HT1080 (cell line): ENCODE measurements at regions not wholly inside any gene's neighbourhood (a gene's known extent, or its start where the extent isn't known, plus 50 kb on each side); places are given as distances from the start of the nearest gene placed in this dataset.

Experiments used
- DNase-seq: peaks from one replicate; pipeline ENCODE4 v3.0.0-alpha.2; 2015; ENCODE audit warnings: low read depth

DNA sequence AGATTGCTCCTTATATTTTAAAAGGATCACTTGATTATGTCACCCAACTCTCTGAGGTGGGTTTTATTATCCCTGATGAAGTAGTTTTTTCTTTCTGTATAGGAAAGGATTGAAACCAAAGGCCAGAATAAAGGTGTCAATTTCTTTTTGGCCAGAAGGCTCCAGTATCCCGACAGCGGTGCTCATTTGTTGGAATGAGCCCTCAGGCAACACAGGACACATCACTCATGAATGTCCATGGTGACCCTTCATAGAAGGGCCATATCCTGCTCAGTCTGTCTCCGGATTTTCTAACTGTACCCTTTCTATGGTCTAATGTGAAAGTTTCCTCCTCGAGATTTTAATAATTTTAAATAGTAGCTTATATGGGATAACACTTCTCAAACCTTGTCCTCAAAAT is 171.3 kb upstream of the USP24 start:
- no peak for DNase-seq

DNA sequence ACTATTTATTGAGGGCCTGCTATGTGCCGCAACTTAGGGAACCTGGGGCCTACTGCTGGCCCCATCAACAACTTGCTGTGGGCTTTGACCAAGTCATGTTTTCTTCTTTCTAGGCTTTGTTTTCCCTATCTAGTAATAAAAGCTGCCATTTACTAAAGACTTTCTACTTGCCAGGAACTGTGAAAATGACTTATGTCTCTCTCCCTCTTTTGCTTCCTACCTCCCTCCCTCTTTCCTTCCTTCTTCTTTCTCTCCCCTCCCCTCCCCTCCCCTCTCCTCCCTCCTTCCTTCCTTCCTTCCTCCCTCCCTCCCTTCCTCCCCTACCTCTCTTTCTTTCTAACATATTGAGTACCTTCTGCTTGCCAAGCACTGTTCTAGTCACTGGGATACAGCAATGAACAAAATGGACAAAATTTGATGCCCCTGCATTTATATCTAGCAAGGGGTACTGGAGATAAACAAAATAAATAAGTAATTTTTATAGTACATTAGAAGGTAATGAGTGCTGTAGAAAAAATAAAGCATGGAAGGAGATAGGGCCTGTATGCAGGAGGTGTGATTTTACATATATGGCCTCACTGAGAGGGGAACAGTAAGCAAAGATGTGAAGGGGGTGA is 170.3 kb upstream of the USP24 start:
- no peak for DNase-seq

DNA sequence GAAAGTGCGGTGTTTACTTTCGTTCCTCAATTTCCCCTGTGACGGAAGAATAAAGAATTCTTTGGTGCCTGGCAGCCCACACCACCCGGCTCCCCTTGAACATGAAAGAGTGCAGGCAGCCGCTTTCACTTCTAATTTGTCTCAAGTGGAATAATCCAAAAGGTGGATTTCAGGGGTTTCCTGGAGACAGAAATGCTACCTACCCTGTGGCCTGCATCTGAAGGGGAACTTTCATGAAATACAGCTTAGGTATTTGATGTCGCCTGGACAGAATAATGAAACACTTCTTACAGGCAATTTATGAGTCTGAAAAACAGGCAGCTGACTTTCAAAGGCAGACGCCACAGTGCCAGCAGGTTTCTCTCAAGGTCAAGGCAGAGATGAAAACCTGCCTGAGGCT is 169.5 kb upstream of the USP24 start:
- no peak for DNase-seq

DNA sequence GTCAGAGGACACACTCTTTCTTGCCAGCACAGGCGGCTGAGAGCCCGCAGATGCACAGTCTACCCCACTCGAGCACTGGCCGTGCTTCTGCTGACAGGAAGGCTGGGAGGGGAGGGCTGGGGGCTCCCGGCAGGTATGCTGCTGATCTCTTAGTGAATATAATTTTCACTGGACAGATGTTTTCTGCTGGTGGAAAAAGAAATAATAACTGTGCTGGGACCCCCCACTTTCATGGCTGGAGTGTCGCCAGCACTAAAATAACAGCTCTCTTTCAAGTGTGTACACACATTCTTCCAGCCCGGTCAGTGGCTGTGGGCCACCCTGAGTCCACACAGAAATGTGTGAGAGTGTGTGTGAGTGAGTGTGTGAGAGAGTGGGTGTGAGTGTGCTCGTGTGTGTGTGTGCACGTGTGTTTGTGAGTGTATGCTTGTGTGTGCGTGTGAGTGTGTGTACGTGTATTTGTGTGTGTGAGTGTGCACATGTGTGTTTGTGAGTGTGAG is 167.7 kb upstream of the USP24 start:
- no peak for DNase-seq

DNA sequence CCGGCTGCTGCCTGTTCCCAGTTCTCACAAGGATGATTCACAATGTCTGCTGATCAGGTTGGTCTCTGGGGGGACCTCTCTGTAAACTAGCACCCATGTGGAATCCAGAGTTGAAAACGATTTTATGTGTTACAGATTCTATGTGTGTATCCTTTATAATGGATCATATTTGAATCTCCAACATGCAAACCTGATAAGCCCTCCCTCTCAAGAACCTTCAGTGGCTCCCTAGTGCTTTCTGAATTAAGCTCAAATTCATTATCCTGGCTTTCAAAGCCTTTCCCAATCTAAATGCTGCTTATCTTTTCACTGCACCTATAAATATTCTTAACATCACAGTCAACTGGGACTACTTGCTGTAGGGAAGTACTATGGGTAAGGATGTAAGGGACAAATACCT is 166.8 kb upstream of the USP24 start:
- DNase-seq, result no peak

DNA sequence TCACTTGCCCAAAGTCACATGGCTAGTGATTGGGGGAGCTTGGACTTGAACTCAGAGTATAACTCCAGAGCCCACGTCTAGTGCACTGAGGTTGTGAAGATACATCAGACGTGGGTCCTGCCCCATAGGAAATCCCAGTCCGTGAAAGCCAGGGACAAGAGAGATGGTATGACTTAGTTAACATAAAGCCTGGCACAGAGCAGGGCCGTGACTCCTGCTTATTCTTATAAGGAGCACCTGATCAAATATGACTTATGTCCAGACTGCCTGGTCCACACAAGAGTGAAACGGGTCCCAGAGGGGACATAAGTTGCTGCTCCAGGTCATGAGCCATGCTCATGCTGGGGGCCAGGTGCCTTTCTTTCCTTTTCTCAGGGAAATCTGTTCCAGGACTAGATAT is 166.3 kb upstream of the USP24 start:
- no peak for DNase-seq

DNA sequence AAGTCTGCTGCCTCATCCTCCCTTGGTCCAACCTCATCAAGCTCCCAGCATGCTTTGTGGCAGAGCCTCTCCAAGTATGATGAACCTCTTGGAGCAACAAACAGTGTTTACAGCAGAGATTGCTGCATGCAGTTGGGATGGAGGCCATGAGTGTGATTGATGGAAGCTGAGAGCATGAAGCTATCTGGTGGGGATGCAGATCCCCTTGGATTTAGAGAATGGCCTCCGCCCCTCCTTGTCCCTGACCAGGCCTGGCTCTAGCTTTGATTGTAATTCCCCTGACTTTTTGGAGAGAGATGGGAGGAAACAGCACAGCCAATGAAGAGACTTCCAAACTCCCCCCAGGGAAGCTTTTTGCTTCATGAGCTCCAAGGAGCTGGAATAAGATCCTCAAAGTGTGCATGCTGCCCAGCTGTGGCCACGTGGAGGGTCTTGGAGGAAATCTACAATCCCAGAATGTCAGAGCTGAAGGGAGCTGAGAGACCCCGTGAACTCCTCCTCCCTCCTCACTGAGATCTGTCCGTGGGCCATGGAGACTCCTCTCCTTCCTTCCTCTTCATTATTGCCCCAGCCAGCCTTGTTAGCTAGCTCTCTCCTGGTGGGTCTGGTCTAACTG is 165.3 kb upstream of the USP24 start:
- no peak for DNase-seq

DNA sequence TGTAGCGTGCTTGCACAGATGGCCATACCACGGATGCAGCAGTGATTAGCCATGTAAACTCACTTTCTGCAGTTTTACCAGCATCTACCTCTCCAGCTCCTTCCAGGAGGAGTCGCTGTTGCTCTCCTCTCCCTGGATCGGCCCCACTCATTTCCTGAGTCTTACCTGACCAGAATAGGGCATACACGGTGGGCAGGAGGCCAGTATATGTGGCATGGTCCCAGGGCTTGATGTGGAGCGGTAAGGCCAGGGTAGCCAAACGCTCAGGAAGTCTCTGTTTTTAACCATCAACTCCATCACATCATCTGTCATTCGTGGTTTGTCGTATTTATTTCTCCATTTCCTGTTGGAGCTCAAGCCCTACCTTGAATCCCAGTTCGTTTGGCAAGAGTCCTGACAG is 163.4 kb upstream of the USP24 start:
- peak; percentile 80 for DNase-seq

DNA sequence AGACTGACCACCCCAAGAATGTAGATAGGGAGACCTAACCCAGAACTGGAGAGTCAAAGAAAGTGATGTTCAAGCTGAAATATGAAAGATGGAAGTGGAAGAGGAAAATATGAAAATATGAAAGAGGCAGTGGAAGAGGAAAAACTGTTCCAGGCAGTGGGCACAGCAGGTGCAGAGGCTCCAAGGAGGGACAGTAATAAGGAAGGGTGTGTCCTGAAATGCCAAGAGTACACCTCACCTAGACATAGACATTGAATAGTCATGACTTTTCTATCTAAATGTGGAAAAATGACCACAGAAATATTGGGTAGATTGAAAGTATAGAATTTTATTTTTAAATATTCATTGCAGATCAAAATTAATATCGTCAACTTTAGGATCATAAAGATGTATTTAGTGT is 161.7 kb upstream of the USP24 start:
- DNase-seq, result no peak

DNA sequence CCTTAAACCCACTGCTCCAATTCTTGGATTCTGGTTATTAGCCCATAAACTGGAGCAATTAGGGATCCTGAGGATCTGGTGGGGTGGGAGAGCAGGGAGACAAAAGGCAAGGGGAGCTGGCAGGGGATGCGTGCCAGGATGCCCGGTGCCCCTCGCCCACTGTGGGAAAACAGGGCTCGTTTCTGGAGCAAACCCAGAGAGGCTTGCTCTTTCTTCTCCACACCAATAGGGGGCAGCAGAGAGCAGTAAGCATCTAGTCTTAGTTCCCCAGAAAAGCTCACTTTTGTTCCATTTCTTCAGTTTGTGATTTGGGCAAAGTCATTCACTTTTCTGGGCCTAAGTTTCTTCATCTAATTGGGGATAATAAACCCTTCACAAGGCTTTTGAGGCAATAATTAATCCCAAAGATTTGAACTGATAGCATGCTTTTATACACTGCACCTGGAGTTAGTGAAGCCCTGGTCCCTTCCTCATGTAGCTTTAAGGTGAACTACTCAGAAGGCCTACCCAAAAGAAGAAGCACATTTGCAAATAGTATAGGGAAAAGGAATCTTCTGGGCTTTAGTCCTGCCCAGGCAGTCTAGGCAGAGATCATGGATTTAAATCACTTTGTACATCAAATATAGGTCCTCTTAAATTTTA is 160.6 kb upstream of the USP24 start:
- DNase-seq, result no peak

DNA sequence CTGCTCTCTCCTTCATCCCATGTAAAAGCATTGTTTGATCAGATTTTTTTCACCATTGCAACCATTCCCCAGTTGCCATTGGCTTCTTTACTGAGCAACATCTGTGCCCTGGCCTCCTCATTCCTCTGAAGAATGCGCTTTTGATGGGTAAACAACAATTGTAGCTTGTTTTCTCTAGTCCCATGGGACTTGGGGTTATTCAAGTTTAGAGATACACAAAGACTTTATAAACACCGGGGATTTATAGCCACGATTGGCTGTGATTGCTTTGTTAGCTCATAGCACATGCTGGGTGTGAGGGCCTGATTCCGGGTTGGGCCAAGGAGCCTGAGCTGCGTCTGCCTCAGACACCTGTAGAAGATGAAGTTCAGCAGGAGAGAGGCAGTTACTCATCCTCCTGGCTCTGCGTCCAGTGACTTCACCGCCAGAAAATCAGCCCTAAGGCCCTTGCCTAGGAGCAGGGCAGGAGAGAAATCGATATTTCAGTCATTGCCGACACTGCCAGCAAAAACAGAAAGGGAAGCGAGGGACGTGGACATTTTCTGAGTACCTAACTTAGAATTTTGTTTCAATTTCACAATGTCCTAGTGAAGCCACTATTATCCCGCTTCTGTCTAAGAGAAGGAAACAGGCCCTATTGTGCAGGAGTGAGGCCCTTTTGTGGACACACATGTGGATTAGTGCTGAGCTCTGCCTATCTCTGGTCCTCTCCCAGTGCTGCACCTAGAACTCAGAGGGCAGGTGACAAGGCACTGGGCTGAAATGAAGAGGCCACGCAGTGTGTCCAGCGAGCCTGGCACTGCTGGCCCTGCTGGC is 159.8 kb upstream of the USP24 start:
- DNase-seq, result no peak

DNA sequence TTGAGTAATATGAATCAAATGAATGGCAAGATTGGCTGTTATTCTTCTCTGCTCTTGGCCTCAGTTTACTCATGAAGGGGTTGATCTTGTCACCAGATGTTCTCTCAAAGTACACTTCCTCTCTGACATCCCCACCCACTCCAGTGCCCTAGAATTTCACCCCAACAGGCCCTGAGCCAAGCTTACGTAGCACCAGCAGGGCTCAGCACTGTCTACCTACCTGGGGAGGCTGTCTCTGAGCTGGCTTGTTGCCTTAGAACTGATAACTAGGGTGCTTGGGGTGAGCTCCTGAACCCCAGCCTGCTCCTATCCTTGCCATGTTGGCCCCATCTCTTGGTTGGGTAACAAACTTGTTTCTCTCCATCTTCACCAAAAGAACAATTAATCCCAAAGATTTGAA is 159.1 kb upstream of the USP24 start:
- DNase-seq, result no peak

DNA sequence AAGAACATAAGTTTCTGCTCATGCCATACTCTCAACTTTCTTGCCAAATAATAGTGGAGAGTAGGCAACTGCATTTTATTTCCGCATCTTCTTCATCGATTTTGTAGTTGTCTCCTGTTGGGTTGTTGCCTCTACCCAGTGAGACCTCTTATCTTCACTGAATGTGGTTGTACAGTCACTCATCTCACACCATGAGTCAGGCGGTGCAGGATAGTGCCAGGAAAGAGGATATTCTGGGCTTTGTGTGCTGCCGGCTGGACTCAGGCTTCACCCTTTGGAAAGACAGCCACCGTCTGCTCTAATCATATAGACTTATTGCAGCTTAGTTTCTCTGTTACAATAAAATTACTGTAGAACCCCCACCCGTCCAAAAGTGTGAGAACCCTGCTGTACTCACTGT is 154.3 kb upstream of the USP24 start:
- DNase-seq, result peak; percentile 69

DNA sequence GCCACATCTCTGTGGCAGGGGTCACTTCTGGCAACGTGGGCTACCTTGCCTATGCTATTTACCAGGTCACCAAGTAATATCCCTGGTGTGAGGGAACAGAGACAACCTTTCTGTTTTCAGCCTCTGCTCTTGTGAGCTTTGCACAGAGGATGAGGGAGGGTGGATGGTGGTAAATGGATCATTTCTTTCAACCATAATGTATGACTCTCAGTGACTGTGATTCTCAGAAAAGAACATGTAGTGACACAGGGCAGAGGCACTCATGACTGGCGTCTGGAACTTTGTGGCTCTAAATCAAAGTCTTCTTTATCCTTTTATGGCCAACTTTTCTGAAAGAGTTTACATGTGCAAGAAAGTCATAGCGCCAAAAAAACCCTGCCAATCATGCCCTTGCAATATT is 153.5 kb upstream of the USP24 start:
- DNase-seq, result no peak

DNA sequence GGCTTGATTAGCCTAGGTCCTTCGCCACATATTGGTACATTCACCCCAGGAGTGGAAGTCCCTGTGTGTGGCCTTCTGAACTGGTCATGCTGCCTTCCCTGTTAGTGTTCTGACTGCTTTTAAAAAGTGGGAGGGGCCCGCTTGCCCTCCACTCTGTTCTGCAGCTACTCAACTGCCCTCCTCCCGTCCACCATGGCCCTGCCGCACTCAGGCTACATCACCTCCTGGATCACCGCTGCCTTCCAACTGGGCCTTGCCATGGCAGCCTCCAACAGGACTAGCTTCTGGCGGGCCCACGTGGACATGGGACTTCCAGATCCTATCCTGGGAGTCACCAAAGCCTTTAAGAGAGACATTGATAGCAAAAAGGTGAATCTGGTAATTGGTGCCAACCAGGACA is 152.1 kb upstream of the USP24 start:
- DNase-seq, result no peak

DNA sequence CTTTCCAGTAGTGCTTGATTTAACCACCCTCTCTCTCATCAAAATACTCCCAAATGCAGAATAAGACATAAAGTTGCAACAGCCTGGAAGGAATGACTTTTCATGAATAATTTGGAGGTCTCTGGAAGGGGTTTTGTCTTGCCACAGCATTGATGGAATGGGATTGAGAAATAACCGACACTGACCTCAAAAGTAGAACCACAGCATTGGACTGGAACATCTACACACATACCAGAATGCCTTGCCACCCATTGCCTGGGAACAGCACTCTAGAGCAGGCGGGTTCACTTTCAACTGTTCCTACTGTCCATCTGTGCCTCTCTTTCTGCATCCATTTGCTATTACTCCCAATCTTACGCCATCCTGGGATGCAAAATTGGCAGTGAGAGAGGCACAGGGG is 149.1 kb upstream of the USP24 start:
- DNase-seq, result no peak

DNA sequence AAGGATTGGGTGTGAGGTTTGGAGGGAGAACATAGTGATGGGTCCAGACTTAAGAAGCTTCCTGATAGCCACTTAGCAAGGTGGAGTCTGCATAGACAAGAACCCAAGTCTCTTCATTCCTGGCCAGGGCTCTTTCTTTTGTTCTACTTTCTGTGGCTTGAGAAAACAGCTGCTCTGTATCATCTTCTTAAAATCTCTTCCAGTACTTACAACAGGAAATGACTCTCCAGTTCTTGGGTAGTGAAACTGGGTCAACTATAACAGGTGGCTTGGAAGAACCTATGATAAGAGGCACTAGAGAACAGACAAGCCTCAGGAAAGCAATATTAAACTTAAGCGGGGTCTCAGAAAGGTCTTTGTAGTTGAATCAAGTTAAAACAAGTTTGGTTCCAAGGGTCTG is 148.1 kb upstream of the USP24 start:
- peak; percentile 66 for DNase-seq

DNA sequence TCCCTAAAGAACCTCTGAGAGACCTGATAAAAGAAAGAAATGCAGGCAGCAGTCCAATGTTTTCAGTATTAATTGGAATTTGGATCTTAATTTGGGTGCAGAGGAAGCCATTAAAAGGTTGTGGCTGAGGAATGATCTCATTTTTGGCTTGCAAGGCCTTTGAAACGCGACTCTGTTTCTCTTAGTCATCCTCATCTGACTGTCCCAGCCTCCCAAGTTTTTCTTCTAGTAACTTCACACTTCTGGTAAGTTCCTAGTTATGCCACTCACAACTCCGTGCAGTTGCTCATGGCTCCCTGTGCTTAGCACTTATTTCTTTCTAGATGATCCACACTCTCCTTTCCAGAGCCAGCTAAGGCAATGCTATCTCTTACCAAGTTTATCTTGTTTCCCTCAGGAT is 147.4 kb upstream of the USP24 start:
- peak; percentile 72 for DNase-seq

DNA sequence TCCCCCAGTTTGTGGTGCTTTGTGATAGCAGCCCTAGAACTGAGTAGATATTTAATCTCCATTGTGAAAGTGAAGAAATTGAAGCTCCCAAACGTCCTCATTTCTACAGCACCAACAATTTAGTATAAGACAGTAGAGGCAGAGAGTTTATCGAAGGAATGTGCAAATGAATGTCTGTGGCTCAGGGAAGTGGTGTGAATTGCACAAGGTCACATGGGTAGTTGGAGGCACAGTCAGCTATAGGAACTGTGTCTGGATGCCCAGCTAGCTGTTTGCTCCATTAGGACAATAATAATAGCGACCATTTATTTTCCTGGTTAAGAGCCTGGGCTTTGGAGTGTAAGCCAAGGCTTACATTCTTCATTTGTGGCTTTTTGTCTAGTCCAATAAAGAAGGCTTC is 144.4 kb upstream of the USP24 start:
- DNase-seq, result no peak

DNA sequence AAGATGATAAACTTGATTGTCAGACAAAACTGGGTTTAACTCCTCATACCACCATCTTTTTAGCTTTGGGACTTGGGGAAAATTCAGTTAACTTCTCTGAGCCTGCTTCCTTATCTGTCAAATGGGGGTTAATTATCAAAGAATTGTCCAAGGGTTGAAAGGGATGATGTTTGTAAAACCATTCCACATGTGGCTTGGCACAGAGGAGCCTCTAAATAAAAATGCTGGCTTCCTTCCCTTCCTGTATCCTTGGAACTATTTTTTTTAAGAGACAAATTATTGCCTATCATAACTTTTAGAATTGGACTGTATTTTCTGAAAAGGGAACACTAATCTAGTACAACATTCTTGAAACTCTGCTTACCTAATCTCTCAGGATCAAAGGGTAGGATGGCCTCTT is 143.4 kb upstream of the USP24 start:
- no peak for DNase-seq

DNA sequence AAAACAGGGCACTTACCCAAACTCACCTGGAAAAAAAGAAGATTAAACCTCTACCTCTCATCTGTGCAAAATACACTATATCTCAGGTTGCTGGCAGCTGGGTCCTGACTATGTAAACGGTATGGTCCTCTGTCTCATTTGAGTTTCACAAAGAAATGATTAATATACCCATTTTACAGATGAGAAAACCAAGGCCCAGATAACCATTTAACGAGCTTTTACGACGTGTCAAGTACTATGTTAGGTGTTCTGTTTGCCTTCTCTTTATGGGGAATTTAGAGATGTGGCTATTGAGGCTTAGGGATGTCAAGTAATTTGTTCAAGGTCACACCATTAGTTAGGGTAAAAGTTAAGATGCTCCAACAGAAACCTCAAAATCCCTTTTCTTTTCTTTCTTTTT is 140.4 kb upstream of the USP24 start:
- no peak for DNase-seq
